Upper lobe of left lung (tissue), 4 donors: ENCODE measurements at regions not wholly inside any gene's neighbourhood (a gene's known extent, or its start where the extent isn't known, plus 50 kb on each side); places are given as distances from the start of the nearest gene placed in this dataset.

Experiments
- POLR2AphosphoS5 ChIP-seq, 2 donors: sonication (generic); formaldehyde crosslinking; IDR thresholded peaks; one replicate each; pipeline ENCODE4 v1.5.1; 2017; ENCODE audit warnings: antibody characterized with exemption in 2 of 2
- TF ChIP-seq, protein P1 (sequence below), 6 experiments: fragments of 450-650 bp in 4 of 6; fragments of 200-600 bp in 2 of 6; sonication (generic) in 2 of 6; IDR thresholded peaks; one replicate each; pipeline ENCODE4 v1.5.1; 2016 to 2019; ENCODE audit warnings: antibody characterized with exemption in 6 of 6

DNA sequence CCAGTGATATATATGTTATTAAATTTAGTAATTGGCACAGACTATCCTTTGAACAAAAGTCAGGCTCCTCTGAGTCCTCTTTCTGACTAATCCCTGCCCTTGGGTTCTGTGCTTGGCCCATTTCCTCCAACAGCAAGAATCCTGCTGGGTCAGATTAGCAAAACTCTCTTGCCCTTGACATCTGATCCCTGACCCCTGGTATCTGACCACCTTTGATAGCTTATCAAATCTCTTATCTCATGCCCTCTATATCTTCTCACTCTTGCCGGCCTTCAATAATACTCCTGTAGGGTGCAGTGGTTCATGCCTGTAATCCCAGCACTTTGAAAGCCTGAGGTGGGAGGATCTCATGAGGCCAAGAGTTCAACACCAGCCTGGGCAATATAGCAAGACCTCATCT lies 245.5 kb upstream of the FAM47A start:
- TF ChIP-seq, protein P1, sequence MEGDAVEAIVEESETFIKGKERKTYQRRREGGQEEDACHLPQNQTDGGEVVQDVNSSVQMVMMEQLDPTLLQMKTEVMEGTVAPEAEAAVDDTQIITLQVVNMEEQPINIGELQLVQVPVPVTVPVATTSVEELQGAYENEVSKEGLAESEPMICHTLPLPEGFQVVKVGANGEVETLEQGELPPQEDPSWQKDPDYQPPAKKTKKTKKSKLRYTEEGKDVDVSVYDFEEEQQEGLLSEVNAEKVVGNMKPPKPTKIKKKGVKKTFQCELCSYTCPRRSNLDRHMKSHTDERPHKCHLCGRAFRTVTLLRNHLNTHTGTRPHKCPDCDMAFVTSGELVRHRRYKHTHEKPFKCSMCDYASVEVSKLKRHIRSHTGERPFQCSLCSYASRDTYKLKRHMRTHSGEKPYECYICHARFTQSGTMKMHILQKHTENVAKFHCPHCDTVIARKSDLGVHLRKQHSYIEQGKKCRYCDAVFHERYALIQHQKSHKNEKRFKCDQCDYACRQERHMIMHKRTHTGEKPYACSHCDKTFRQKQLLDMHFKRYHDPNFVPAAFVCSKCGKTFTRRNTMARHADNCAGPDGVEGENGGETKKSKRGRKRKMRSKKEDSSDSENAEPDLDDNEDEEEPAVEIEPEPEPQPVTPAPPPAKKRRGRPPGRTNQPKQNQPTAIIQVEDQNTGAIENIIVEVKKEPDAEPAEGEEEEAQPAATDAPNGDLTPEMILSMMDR (IDR thresholded peaks at IDR 0.05): no peak
- no peak for TF ChIP-seq POLR2AphosphoS5 (IDR thresholded peaks at IDR 0.05)
